NCI-H2081 (cell line): ENCODE measurements at regions not wholly inside any gene's neighbourhood (a gene's known extent, or its start where the extent isn't known, plus 50 kb on each side); places are given as distances from the start of the nearest gene placed in this dataset.
A peak's percentile ranks its signal among the peaks of the same experiment; 100 is the strongest.

Experiments
- DNase-seq, 2 experiments: peaks; one replicate each; lab custom pipeline; 2025; lab: John Stamatoyannopoulos, UW

DNA sequence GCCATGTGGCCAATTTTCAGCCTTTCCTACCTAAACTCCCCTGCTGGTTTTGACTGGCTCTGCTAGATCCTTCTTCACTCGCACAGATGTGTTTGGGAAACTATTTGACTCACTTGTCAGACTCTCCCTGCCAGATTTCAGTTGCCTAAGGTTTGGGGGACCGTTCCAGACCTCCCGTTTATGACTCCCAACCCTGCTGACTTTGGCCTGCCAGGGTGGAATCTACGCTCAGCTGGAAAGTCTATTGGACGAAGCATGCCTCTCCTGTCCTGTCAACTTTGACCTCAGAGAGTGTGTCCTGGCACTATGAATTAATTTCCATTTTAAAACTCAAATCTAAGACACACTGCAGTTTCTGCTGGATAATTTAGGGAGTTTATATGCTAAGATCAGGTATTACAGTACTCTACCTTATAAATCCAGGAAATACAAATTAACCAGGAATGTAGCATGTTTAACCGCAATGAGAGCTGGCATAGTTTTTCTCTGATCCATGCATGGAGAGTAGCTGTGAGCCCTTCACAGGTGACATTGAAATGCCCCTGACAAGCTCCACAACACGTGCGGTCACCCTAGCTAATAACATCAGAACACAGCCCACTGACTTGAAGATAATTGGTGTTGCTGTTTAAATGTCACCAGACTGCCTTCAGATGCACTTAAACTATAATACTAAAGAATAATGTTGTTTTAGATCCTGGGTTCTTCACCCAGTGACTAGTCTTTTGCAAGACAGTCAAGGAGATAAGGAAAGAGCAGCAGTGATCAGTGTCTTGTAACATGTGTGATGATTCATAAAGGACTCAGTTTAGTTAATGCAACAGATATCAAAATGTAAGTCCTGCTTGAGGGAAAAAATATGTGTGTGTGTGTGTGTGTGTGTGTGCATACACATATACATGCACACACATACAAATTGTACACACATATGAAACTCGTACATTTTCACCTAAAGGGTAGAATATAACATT is 223.0 kb upstream of the MCTP2 start:
- no peak for DNase-seq

DNA sequence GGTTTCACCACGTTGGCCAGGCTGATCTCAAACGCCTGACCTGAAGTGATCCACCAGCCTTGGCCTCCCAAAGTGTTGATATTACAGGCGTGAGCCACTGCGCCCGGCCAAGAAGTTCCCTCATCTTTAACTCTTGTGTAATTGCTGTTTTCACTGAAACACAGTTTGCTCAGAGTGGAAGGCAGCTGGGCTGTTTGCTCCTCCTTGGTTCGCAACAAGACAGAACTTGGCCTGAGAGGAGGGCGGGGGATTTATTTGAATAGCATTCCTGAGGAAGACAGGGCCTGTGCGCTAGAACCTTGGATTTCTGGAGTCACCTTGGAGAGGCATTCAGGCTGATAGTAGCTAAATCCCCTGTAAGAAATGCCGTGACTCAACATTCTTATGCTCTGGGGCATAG is 226.7 kb upstream of the MCTP2 start:
- DNase-seq = no peak

DNA sequence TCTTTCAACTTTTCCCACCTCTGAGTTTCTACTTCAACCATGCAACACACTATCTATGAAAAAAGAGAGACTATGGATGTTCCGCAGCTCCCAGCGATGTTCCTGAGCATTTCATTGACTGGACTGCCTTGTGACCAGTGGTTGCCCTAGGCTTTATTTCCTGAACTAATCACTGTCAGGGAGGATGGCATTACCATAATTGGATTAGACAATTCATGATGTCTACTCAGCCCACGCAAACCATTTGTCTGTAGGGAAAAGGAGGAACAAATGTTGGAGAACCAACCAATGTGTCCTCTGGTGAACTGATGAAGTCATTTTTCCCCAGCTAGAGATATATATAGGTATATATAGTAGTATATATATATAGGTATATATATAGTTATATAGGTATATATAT is 229.3 kb upstream of the MCTP2 start:
- no peak for DNase-seq

DNA sequence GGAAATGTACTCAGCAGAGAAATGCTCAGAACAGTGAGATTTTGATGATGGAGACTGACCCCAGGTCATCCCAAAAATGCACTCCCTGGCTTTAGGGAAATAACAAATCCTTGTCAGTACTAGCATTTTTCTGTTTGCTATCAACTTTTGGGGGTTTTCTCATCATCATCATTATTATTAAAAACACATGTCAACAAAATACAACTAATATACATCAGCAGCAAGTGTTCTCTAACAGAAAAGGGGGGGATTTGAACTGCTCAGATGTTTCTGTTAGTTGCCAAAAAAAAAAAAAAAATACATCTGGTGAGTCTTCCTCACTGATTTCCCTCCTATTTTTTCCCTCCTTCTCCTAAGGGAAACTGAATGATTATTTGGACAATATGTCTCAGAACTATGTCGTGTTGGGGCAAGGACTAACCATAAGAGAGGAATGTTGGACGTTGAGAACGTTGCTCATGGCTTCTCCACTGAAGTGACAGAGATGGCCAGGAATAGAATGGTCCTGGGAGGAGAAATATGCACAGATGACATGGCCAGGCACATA is 230.0 kb upstream of the MCTP2 start:
- DNase-seq = no peak

DNA sequence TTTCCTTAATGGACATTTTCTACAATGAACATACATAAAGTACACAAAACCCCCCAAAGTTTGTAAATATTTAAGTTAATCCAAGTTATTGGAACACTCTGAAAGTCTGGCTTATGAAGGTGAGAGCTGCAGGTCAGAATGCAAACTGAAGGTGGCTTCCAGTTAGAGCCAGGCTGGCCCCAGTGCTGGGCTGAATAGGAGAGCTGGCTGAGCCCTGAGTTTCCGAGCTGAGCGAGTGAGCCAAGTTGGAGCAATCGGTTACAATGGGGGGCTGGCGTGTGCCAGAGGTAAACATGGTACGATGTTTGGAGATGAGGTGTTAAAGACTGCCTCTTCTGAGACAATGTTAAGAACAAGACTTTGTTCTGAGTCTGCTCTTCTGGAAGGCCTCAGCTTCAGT is 230.8 kb upstream of the MCTP2 start:
- DNase-seq = no peak

DNA sequence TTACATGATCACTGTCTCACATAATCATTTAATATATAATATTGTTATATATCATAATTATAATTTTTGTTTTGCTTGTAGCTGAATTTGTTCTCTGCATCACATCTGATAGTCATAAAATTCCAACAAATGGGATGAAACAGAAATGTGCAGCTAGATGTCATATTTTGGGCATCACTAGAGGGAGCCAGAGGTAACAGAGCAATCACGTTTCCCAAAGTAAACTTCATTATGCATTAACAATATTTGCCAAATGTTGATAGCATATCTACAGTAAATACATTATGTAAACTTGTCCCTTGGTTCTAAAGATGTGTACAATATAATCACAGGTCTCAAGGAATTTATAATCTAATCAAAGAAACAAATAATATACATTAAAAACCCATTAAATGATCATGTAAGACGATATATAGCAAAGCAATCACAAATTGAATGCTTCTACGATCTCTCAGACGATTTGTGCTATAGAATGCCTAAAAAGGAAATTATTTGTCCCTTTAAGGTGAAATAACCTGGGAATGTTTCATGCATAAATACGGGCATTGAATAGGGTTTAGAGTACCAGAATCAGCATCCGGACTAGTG is 234.2 kb upstream of the MCTP2 start:
- DNase-seq = peak; percentile 3 to 26

DNA sequence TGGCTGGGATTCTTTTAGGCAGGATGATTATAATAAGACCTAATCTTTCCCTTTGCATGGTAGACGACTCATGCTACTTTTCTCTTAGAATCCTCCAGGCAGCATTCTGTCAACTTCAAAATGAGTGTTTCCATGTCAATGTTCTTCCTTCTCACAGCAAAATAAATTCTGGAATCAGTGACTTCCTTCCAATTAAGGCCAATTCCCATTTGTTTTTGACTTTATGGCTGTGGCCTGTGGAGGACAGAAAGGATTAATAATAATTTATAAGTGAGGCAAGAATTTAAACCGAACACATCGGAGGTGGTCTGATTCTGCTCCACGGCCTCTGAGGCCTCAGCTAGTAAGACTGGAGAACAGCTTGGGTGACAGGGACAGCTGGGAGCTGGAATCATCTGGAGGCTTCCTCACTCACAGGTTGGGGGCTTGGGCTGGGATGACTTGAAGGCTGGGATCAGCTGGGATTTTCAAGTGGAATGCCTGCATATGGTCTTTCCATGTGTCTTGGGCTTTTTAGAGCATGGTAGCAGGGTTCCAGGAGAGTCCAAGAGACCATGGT is 241.8 kb upstream of the MCTP2 start:
- no peak for DNase-seq

DNA sequence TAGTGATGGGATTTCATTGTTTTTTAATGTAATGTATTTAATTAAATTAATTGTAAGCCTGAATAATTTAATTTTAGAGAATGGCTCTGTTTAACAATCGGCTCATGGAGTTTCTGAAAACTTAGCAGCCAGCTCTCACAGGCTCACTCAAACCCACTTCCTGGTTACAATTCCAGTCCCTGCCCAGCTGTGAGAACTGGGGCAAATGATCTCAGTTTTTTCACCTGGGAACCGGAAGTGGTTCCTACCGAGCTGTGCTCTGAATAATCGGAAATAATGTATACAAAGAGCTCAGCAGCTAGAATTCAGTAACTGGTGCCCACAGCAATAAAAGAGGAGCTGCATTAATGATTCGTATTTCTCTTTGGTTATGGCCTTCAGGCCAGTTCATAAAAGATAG is 244.3 kb upstream of the MCTP2 start:
- no peak for DNase-seq

DNA sequence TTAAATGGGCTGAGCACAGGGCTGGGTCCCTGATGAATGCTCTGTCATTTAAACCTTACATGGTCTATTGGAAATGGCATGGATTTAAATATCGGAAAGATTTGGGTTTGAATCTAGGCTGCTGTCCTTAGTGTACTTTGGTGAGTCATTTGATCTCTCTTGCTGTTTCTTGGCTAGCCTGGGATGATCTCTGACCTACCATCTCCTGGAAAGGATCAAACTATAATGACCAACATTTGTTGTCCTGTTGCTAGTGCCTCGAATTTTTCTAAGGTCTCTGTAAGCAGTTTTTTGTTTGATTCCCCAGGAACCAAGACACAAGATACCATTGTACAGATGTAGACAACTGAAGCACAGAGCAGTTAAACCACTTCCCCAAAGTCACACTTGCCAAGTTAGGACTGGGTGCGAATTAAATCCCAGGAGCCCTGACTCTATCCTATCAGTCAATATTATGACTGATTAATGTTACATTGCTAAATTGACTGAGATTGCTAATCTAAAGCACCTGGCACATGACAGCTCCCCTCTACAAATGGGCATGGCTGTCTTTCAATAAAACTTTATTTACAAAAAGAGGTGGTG is 244.9 kb upstream of the MCTP2 start:
- no peak for DNase-seq

DNA sequence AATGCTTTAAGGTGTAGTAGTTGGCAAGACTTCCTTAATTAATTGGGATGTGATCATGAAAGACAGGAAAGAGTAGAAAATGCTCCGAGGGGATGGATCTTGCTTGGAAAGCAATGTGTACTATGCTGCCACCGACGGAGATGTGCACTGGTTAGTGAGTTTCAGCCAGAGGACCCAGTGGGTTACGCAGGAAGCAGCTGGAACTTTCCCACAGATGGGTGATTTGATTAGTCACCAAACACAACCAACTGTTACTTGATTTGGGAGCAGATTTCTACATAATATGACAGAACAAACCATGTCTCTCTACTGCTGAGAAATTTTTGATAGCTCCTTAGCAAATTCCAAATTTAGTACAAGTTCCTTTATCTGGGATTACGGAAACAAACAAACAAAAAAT is 245.4 kb upstream of the MCTP2 start:
- DNase-seq = no peak

DNA sequence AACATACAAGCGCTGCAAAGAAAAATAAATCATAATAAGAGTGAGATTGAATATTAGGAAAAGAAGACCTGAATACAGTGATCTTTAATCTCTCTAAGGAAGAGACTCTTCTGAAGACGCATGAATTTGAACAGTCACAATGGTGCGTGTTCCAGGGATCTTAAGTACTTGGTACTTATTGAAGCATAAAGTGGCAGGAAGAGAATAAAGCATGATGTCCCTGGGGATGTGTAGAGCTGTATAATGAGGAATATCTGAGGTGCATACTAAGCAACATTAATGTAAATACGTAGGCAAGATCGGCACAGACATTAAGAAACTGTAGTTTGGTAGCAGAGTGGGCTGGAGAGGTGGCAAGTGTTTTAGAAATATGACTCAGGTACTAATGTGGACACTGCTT is 246.2 kb upstream of the MCTP2 start:
- no peak for DNase-seq

DNA sequence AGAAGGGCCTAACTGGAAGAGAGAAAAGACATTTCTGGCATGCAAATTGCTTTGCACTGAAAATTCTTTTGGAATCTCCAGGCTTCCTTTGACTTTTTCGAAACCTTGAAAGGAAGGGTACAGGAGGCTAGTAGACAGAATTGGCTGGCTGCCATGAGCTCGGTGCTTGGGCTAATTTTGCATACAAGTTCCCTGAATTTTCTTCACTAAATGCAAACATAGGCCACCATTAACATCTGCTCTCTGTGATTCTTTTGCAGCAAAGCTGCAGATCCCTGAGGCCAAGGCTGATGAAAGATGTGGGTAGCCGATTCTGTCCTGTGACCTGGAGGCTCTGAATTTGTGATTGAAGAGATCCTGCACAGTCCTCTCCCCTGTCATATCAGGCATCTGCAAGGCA is 247.8 kb upstream of the MCTP2 start:
- no peak for DNase-seq

DNA sequence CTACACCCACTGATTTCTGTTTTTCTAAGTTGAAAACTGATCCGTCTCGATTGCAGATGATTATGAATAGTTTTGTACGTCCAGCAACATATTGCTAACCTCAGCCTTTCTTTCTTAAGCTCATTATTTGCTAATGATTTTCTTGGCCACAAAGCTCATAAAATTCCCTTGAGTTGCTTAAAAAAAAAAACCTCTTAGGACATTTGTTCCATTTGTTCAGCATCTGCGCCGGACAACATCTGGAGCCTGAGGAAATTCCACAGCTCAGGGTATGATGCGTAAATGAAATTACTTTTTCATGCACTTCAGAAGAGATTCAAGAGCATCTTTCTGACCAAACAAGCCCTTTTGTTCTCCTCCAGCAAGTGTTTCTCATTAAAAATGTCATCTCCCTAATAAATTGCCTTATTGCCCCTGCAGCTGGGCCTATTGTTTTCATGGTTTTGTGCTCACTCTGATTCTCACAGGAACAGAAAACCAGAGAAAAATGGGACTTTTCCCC is 249.1 kb upstream of the MCTP2 start:
- no peak for DNase-seq

DNA sequence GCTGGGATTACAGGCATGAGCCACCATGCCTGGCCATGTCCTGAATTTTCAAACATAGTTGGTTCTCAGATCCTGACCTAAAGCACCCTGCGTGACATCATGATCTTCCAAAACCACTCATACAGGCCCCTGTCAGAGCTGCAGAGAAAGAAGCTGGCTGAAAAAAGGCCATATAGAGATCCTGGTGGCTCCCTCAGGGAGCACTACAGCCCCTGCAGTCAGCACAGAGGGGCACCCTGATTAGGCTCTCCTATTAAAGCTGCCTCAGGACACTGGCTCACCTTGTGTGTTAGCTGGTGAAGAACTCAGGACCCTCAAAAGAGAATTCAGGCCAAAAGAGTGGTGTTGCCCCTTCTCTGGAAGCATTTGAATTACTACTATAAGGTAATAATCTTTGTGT is 249.7 kb upstream of the MCTP2 start:
- no peak for DNase-seq

DNA sequence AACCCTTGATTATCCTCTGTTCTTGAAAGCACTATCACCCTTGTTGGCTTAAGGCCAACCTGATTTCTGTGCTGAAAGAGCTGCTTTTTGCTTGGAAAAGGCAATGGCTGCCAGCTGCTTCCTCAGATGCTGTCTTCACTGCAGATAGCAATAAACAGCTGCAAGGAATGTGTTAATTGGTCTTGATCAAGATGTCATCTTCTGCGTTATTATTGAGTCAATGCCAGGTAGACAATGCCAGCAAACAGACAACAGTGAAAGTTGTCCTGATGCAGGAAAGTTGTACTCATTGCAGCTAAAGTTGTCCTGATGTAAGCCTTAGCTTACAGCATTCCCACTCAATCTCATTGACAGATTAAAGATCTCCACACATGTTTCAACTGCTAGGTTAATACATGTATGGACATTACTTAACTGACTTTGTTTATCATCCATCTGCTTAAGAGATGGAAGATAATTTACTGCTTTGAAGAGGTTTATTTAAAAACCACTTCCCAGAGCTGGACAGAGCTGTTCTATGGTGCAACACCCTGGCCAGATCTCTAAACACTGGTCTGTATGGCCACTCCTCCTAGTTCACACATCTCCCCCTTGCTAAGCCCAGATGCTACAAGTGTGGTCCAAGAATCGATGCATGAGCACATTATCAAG is 251.0 kb upstream of the MCTP2 start:
- no peak for DNase-seq

DNA sequence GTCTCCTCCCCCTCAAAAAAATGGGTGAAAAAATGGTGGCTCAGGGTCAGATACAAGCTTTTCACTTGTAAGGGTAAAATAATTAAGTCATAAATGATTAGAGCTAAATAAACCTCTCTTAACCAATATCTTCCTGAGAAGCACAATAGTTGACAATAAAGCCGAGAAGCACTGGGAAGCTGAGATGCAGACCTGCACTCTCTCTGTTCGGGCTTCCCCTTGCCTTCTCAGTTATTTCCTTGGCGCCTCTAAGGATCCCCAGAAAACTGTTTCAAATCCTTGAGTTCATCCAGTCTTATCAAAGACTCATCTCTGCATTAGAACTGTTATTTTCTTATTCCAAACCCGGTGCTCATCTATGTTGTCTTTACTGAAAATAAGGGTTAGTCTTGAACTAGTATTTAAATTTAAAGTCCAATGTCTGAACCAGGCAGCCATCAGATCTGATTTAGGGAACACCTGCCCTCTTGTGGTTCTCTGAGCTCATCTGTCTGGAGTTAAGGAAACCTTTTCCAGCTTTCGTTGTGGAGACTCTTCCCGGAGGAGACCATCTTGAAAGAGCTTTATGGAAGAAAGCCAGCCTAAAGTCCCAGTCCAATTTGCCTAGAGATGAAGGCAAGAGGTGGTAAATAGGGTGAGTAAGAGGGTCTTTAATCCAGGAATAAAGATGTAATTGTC is 256.4 kb upstream of the MCTP2 start:
- DNase-seq = peak; percentile 46 to 64

DNA sequence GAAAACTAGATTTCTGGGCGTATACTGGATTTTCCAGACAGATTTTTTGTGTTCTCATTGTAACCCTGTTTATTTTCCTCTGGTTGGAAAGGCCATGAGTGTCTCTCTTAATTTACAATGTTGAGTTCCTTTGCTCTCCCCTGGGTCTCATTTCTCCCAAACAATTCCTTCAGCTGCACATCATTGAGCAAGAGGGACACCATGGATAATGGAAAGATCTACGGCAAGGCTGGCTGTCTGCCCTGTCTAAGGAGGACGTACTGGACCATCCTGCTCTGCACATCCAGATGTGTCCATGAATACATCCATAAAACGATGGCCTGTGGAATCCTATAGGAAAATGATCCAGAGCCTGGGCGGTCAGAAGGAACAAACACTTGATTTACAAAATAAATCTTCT is 258.1 kb upstream of the MCTP2 start:
- no peak for DNase-seq

DNA sequence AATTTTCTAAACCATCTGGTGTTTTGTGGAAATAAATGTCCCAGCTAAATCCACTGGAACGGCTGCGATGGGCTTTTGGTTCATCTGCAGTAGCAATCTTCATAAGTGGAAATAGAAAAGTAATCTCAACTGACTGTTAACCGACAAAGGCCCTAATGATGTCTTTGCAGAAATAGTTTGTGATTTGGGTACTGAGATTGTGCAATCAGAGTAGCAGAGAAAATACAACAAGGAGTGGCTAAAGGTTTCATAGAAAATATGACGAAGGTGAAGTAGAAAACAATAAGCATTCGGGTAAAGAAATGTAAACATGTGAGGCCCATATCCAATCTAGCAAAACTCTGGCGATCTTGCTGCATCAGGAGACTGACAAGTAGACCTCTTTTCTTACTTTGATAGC is 262.6 kb upstream of the MCTP2 start:
- no peak for DNase-seq

DNA sequence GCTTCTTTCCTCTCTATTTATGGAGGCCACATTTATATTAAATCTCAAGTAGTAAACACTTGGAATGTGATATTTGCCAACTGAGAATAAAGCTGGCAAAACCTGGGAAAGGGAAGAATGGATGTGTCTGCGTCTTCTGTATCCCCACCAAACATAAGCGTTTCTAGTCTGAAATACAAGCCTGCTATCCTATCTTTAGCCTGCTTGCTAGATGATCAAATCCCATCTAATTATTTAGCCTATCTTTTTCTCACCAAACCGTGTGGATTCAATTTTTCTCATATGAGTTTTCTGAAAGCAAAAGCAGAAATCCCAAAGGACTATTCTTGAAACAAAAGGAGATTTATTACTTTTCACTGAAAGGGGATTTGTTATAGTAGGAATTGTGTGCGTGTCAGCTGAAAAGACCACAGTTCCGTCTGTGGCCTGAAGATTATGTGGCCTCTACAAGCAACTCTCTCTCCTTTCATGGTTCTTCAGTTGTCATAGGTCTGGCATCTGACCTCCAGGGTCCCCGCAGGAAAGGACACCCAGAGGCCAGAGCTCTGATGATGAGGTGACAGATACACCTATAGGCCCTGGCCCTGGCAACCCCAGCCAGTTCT is 266.0 kb upstream of the MCTP2 start:
- DNase-seq = no peak

DNA sequence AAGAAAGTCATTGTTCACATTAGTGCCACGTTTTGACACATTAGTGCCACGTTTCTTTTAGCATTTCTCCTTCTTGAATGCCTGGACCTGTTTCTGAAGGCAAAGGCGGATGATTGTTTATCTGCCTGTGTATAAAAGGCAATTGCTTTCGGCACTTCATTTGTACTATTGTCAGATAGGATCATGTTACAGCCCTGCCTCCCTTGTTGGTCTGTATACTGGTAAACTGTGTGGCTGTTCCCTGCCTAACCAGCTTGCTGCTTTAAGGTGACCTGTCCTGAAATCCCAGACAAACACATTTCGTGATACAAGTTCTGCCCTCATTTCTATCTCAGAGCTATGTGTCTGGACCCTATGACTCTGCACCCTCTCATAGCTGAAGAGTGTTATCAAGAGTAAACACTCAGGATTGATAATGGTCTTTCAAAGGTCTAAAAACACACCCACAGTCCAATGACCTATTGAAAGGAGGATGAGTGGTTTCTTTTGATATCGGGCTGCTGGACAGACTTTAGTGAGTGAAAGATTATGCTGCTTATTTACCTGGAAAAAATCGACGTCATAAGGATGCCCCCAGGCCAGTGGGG is 276.3 kb upstream of the MCTP2 start:
- DNase-seq = no peak

DNA sequence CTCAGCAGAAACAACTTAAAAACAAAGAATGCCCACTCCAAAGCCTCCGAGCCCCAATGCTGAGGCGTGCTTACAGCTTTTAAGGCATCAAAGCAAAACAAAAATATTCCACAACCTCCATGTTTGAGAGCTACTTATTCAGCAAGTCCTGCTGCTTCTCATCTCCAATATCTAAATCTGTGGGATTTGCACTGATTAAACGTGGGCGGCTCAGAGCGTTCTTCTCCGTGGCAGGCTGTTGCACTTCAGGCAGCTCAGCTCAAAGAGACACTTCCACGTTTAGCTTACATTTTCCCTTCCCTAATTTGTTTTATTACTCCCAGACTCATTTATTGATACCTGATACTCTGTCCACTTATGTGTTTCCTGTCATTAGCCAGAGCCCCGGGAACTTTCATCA is 282.6 kb upstream of the MCTP2 start:
- DNase-seq = peak; percentile 27 to 68
